HG02610 (cell line): ENCODE measurements at regions not wholly inside any gene's neighbourhood (a gene's known extent, or its start where the extent isn't known, plus 50 kb on each side); places are given as distances from the start of the nearest gene placed in this dataset.

Source experiments
- ATAC-seq: cut with Tn5 transposase; IDR thresholded peaks from one replicate; pipeline ENCODE4 v1.9.1; 2021; ENCODE audit warnings: mild to moderate bottlenecking, moderate library complexity; ENCODE audit not compliant: unreplicated experiment

DNA sequence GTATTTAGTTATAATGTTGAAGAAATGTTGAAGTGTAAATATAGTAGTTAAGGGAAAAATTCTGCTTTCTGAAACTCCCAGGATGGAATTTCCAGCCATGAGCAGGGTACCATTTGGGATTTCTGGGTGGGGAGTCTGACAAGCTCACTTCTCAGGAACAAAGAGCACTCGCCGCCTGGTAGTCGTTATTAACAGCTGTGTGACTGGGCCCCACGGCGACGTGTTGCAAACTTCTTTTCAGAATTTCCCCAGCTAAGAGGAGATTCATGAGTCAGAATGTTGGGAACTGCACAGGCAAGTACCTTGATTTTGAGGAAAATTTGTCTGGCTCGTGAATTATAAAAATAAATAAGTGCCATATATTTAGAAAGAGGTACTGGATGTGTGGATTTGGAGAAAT is 103.7 kb downstream of the LACC1 start:
- no peak for ATAC-seq

- no peak for ATAC-seq
These were observed 104.6 kb downstream of the LACC1 start for GRCh38 chr13:43984292-43984691.

GRCh38 chr13:43985422-43986072 is 105.8 kb downstream of the LACC1 start:
- no peak for ATAC-seq

GRCh38 chr13:43986421-43986981 is 106.8 kb downstream of the LACC1 start:
- no peak for ATAC-seq

GRCh38 chr13:43988302-43988701 is 108.6 kb downstream of the LACC1 start:
- no peak for ATAC-seq

DNA sequence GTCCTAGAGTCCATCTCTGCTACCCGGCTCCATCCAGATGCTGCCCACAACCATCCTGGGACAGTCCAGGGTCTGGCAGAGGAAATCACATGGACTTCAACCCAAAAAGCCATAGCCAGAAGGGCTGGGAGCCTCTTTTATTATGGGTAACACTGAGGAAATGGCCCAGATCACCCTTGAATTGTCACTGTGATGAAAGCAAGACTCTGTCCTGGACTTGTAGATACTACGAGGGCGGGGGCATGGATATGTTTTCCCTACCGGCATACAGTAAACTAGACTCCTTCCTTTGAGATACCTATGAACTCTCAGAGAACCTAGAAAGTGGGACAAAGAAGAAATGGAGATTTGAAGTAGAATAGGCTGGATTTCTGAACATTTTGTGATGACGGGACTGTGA is 110.3 kb downstream of the LACC1 start:
- ATAC-seq, result no peak

- no peak for ATAC-seq
These were observed 111.1 kb downstream of the LACC1 start for GRCh38 chr13:43990829-43991228.

- no peak for ATAC-seq
These were observed 112.1 kb downstream of the LACC1 start for GRCh38 chr13:43991773-43992201.

DNA sequence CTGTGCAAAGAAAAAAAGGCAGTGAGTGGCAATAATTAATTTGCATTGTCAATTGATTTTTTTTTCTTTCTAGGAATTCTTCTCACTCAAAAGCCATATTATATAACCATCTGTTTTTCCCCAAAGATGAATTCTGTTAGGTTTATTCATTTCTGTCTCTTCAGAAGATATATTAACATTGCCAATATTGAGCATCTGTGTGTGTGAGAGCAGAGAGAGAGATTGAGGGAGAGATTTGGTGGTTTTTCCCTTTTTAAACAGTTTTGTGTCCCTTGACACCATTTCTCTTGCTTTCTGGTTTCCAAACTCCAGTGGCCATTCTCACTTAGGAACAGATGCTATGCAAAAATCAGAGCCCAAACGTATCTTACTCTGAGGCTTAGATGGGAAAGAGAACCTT is 112.5 kb downstream of the LACC1 start:
- no peak for ATAC-seq

DNA sequence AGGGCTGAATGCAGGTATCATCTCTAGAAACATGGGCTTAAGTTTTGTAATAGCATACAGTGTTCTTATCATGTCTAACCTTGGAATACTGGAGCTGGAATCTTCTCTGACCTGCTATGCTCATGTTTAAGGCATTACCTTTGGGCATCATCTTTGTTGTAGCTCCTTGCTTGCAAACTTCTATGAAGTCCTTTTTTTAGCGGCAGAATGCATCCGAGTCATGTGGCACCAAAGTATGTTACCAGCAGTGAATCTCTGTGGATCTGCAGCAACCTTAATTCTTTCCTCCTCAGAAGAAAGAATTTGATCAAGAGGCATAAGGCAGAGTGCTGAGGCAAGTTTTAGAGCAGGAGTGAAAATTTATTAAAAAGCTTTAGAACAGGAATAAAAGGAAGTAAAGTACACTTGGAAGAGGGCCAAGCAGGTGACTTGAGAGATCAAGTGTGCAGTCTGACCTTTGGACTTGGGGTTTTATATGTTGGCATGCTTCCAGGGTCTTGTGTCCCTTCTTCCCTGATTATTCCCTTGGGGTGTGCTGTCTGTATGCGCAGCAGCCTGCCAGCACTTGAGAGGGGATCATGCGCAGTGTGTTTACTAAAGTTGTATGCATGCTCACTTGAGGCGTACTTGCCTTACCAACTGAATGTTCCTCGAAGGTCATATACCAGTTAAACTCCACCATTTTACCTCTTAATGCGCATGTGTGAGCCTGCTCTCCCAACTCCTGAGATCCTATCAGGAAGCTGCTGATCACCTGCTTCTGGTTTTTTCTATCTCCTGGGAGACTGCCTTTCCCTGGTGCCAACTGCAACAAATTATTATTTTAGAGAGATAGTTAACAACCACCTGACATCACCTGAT is 115.5 kb downstream of the LACC1 start:
- ATAC-seq, result no peak

DNA sequence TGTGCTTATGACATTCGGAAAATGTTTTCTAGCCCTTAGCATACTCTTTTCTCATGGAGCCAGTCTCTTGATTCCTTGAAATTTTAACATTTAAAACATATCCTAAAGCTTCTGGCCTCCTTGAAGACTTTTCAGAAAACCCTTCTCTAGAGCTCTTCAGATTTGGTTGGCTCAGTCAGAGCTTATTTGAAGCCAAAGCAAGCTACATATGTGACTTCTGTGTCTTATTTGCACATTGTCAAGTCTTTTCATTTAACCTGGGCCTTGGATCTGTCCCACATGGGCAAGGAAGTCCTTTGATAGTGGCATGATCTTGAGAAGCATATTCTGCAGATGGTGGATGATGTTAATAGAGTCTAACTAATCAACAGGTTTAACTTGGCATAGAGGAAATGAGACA is 116.5 kb downstream of the LACC1 start:
- ATAC-seq, result no peak

- no peak for ATAC-seq
These were observed 123.8 kb downstream of the LACC1 start for GRCh38 chr13:44003481-44003880.

DNA sequence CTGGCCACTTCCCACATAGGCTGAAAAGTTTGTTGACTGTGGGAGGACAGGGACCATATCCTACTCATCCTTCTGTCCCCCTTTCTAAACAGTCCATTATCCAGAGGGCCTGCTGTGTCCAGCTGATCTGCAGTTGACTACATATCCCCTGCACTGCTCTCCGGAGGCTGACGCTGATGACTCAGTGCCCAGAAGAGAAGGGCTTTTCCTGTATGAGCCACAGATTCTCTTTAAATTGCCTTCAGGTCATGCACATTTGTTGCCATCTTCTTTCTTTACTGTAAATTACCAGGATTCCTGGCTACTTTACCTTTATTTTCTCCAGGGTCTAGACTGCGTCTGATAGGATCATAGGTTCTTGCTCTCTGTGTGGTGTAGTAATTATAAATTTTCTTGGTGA is 125.2 kb downstream of the LACC1 start:
- no peak for ATAC-seq

GRCh38 chr13:44007451-44007850 is 127.7 kb downstream of the LACC1 start:
- ATAC-seq, result no peak

GRCh38 chr13:44011036-44011435 is 131.3 kb downstream of the LACC1 start:
- no peak for ATAC-seq

- no peak for ATAC-seq
These were observed 133.4 kb downstream of the LACC1 start for GRCh38 chr13:44012910-44013757.

DNA sequence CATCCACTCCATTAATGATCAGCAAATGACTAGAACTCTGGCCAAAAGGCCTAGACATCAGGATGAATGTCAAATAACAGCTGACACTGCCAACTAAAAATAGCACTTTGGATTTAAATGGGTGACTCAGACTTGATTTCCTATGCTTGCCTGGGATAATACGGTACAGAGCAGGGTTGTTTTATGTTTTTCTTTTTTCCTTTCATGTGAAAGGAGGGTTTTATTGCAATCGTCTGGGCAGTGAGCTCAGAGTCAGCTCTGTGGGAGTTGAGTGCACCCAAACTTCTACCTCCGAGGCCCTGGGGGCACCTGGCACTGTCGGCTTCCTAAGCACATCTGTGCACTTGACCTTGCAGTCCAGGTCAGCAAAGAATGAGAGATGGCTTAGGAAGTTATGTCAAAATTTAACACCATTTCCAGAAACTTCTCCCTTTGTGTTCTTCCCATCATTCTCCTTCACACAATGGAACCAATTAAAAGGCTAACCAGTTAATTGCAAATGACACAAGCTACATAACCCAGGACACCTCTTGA is 134.1 kb downstream of the LACC1 start:
- no peak for ATAC-seq

GRCh38 chr13:44014501-44014900 is 134.8 kb downstream of the LACC1 start:
- ATAC-seq, result no peak

DNA sequence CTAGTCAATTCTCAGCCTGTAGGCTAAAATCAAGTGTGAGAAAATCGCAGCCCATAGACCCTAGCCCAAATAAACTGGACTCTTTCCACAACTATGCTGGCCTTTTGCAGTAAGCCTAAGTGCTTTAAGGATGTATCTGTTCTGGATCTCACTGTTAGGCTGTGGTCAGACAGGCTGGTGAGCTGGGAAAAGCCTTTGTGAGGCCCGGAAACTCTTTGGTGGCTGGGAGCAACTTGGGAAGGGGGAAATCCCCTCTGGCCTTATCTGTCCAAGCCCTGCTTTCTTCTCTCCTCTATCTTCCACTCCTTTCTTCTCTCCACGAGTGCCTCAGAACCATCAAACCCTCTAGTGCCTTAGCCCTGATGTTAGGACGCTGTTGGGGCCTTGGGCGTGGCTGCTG is 135.4 kb downstream of the LACC1 start:
- ATAC-seq, result no peak

- ATAC-seq, result no peak
These were observed 136.1 kb downstream of the LACC1 start for GRCh38 chr13:44015811-44016210.

DNA sequence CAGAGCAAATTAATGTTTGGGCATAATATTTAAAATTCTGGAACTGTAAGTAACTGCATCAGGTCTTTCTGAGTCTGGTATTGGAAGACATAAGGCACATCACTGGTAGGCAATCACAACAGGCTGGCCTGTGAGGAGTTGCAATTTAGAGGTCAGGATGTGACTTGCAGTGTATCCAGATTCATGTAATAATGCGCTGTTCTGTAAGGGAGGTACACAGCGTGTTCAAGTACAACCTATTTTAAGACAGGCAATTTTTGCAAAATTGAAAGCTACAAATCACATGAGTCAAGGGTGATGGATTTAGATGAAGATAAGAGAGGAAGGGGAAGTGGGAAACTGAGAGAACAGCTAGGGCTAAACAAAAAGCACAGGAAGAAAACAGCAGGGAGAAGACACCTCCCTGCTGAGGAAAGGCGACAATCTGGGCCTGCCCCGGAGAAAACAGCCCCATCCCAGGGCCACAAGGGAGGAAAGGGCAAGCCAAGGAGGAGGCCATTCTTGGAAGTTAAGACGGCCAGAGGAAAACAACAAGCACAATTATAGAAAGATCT is 138.1 kb downstream of the LACC1 start:
- ATAC-seq, result no peak
